PC-9 (cell line): ENCODE measurements at regions not wholly inside any gene's neighbourhood (a gene's known extent, or its start where the extent isn't known, plus 50 kb on each side); places are given as distances from the start of the nearest gene placed in this dataset.

Experiments
- CTCF ChIP-seq: fragments of 200-600 bp; sonication (generic); conservative IDR thresholded peaks from 2 replicates; pipeline ENCODE4 v1.6.1; 2017; ENCODE audit warnings: mixed run types, antibody characterized with exemption, mild to moderate bottlenecking, moderate library complexity
- EZH2 ChIP-seq: fragments of 200-600 bp; sonication (generic); IDR thresholded peaks from 2 replicates; pipeline ENCODE4 v1.8.0; 2017; ENCODE audit warnings: antibody characterized with exemption, low read depth

GRCh38 chrX:146602246-146602645, 207.3 kb upstream of the CXorf51B start:
- TF ChIP-seq CTCF (no peak), EZH2 (no peak)
